Eye (tissue), 1 donor: ENCODE measurements at regions not wholly inside any gene's neighbourhood (a gene's known extent, or its start where the extent isn't known, plus 50 kb on each side); places are given as distances from the start of the nearest gene placed in this dataset.
"Not testable (repeated sequence)": the region's sequence is repeated elsewhere in the genome, so short reads cannot be mapped to it uniquely, and the experiment has no call there.

ENCODE experiments used
- DNase-seq: peaks from one replicate; pipeline ENCODE4 v3.0.0-alpha.2; 2015

GRCh38 chr10:55740110-55740509, 620.9 kb downstream of the ZWINT start:
- DNase-seq: no peak

DNA sequence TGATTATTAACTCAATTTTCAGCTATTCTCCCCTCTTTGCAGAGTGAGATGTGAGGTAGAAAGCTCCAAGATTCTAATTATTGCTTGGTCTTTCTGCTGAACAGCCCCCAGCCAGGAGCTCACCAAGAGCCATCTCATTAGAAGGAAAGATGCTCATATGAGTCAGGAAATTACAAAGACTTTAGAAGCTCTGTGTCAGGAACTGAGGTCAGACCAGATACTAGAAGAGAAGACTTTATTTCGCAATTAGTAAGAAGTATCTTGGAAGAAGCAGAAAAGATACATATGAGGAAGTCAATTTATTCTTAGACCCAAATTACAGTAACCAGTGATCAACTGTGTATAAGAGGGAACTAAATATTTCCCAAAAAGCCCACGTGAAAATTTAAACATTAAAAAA, 626.9 kb downstream of the ZWINT start:
- DNase-seq: no peak

DNA sequence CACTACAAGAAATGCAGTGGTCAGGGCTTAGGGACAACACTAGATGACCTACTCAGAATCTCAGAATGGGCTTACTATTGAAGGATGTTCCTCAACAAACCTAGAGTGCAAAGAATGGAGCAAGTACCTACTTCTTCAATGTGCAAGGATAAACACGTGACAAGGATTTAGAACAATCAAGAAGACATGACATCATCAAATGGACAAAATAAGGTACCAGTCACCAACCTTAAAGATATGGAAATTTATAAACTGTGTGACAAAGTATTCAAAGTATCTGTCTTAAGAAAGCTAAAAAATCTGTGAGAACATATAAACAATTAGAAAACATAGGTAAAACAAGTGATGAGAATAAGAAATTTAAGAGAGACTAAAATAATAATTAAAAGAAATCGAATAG, 656.1 kb downstream of the ZWINT start:
- no peak for DNase-seq

GRCh38 chr10:55668326-55668922, 692.6 kb downstream of the ZWINT start:
- no peak for DNase-seq

DNA sequence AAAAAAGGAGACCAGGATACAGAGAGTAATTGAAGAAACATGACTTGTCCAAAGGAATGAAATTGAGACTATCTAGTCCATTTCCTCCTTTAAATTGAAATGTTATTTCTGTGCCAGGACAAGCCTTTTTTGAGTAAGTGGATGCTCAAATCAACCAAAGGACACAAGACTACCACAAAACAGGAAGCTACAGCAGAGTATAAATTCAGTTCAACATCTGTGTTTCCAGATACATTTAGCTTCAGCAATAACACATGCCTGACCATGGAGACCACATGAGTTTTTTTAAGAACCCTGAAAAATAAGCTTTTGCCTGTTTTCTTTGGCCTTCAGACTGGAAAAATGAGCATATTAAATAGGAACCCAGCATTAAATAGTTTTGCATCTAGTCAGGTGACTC, 707.5 kb downstream of the ZWINT start:
- DNase-seq: no peak

GRCh38 chr10:55641601-55642000, 719.5 kb downstream of the ZWINT start:
- no peak for DNase-seq

DNA sequence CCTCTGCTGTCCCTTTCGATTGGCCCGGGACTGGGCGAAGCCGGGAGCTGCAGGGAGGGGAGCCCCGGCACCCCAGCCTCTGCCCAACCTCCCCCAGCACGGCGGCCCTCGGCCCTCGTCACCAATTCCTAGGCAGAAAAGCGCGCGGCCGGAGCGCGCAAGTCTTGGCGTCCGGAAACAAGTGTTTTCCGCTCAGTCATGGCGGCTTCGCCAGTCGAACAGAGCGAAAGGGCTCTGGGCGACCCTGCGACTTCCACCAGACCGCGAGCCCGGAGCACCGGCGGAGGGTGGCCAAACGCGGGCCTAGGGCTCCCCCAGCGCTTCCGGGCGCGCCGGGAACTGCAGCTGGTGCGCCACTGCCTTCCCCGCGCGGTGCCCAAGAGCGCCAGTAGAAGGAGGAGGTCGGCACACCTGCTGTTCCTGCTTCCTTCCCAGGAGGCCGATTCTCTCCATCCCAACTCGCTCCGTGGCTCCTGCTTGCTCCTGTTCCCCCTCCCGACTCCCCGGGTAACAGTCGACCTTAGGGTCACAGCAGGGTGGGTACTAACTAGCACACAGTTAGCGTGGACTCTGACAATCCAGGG, 729.9 kb downstream of the ZWINT start:
- peak; percentile 92 for DNase-seq

DNA sequence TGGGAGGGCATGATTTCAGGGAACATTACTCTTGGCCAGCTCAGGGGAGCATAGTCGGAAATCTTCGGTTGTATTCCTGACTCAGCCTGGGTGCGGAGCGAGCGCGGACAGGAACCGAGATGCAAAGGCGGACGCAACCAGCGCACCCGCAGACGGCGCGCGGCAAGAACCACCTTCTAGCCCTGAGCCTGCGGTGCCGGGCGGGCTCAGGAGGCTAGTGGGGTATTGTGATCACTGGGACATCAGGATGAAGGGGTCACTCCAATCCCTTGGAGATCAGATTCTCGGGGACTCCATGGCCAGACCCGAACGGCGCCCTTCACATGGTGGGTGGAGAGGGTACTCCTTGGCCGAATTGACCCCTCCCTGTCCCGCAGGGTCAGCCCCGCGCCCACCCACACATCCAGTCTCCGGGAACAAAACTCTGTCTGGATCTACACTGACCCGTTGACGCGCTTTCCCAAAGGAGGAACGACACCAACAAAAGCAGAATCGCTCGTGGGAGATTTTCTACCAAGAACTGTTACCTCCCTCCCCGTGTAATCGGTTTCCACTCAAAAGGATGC, 730.5 kb downstream of the ZWINT start:
- DNase-seq: peak; percentile 79

- DNase-seq: peak; percentile 89
These were observed 731.1 kb downstream of the ZWINT start for GRCh38 chr10:55629793-55630490.

DNA sequence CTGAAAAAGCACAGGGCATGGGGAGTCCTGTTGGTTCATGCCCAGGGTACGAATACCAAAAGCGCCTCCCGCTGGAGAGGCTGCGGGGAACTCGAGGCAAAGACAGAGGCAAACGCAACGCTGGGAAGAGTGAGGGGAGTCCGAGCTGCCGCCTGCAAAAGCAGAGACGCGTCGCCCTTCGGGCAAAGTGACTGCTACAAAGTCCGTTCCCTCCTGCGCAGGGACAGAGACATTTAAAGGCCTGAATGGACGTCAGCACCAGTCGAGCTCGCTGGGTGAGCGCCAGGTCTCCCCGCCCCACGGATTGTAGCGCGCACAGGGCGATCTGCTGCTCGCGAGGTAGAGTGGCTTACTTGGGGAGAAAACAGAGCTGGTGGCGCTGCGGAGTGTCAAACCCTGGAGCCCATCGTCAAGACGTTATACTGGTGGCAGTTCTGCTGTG, 732.8 kb downstream of the ZWINT start:
- DNase-seq: no peak

GRCh38 chr10:55627501-55628051, 733.5 kb downstream of the ZWINT start:
- peak; percentile 76 for DNase-seq

- DNase-seq: peak; percentile 3
These were observed 759.2 kb downstream of the ZWINT start for GRCh38 chr10:55601690-55602478.

GRCh38 chr10:55551603-55552002, 750.6 kb upstream of the PCDH15 start:
- no peak for DNase-seq

DNA sequence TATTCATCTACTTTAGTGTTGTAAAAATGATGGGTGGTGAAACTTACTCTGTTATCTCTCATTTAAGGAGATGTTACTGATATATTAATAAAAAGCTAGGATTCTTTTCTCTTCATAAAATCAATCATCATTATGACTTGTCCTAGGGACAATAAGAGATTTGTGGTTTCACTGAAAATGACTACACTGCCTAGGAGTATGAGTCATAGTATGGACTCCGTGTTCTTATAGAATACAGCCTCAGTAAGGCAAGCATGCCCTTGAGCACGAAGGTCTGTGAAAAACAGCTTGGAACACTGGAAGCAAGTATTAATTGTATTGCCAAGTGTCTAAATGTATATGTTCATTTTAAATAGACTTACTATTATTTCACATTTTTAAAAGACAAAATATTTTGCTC, 749.2 kb upstream of the PCDH15 start:
- DNase-seq: no peak

DNA sequence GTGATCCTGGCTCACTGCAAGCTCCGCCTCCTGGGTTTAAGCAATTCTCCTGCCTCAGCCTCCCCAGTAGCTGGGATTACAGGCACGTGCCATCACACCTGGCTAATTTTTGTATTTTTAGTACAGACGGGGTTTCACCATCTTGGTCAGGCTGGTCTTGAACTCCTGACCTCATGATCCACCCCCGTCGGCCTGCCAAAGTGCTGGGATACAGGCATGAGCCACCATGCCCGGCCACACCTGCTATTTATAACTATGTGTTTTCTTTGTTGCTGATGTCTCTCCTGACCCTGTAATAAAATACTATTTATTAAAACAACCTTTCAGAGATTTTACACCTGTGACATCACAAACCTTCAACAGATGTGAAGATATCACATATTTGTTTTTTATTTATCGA, 736.5 kb upstream of the PCDH15 start:
- DNase-seq: not testable (repeated sequence)

DNA sequence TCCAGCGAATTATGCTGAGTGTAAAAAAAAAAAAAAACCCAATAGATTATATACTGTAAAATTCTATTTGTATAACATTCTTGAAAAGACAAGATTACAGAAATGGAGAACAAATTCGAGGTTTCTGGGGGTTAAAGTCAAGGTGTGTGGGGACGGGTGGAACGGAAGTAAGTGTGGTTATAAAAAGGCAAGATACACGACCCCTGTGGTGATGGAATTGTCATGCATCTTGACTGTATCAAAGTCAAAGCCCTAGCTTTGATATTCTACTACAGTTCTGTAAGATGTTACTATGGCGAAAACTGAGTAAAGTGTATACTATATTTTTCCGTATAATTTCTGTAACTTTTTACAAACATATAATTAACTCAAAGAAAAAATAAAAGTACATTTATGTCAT, 718.2 kb upstream of the PCDH15 start:
- no peak for DNase-seq

DNA sequence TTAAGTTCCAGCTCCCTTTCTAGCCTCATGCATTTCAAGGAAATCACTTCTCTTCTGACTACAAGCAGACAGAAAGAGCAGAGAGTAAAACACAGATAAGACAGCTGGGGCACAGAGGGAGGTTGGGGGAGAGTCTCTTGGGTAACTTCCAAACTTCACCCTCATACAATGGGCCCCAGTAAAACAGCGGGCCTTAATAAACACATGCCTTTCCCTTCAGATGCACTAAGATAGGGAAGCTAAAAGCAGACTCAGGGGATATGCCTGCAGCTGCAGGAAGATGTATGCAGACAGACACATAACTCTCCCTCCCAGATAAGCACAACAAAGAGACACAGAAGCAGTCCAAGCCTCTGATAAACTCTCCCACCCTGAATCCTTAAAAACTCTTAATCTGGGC, 717.4 kb upstream of the PCDH15 start:
- peak; percentile 16 for DNase-seq

DNA sequence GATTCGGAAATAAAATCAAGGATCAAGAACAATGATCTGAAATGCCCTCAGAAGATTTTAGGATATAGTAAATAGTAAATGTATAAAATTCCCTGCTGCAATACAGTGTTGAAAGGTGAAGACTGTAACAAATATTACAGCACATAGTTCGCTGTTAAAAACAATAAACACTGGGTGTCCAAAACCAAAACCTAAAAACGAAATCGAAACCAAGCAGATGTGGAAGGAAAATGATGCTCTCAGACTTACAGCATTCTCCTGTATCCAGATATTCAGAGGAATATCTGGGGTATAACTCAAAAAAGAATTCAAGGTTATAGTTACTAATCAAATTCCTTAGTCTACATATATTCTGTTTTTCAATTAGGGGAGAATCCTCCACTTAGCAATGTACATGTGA, 708.1 kb upstream of the PCDH15 start:
- no peak for DNase-seq

DNA sequence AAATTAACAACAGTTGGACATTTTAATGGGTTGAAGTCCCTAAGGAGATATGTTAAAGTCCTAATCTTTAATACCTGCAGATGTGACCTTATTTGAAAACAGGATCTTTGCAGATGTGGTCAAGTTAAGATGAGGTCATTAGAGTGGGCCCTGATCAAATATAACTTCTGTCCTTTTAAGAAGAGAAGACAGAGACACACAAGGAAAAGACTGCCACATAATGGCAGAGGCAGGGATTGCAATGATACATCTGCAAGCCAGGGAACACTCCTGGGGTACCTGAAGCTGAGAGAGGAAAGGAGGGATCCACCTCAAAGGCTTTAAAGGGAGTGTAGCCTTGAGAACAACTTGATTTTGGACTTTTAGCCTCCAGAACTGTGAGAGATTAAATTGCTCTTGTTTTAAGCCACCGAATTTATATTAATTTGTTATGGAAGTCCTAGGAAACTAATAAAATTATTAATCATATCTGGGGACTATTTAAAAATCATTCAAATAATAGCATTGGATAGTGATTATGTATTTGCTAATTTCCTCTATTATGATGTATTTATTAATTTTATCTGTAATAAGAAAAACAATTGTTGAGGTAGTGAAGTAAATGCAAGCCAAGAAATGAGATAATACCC, 700.0 kb upstream of the PCDH15 start:
- DNase-seq: peak; percentile 49

- DNase-seq: no peak
These were observed 697.0 kb upstream of the PCDH15 start for GRCh38 chr10:55497893-55498499.

DNA sequence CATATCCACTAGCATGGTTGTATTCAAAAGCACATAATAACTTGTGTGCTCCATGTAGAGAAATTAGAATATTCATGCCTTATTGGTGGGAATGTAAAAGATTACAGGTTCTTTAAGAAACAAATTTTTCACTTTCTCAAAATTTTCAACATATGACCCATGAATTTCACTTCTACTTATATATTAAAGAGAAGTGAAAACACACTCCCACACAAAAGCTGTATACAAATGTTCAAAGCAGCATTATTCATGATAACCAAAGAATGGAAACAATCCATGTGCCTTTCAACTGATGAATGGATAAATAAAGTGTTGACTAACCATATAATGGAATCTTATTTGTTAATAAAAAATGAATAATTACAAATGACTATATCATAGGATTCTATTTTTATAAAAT, 694.5 kb upstream of the PCDH15 start:
- no peak for DNase-seq

GRCh38 chr10:55491712-55492111, 690.7 kb upstream of the PCDH15 start:
- DNase-seq: no peak
